ENCODE measurements at regions not wholly inside any gene's neighbourhood (a gene's known extent, or its start where the extent isn't known, plus 50 kb on each side); places are given as distances from the start of the nearest gene placed in this dataset.

- DNase-seq (ENCODE audit: low read depth): no peak
- TF ChIP-seq CTCF (IDR thresholded peaks at IDR 0.05; ENCODE audit: low read depth, low read length) (no peak), MYC (IDR thresholded peaks at IDR 0.05; ENCODE audit: low read depth, low read length) (no peak), MAX (IDR thresholded peaks at IDR 0.05; ENCODE audit: low read depth, low read length) (no peak), POLR2A (IDR thresholded peaks at IDR 0.05; ENCODE audit: extremely low read depth, insufficient read length) (no peak)
- no peak overlapping the region for H3K4me3 ChIP-seq (ENCODE audit: low read depth, low read length)
Measured at GRCh38 chr4:42326040-42326439, 71.2 kb upstream of the SHISA3 start.

GRCh38 chr4:42326524-42326923 is 70.8 kb upstream of the SHISA3 start:
- DNase-seq (ENCODE audit: low read depth): no peak
- no peak for TF ChIP-seq POLR2A (IDR thresholded peaks at IDR 0.05; ENCODE audit: extremely low read depth, insufficient read length)
- TF ChIP-seq CTCF (IDR thresholded peaks at IDR 0.05; ENCODE audit: low read depth, low read length): no peak
- no peak for TF ChIP-seq MAX (IDR thresholded peaks at IDR 0.05; ENCODE audit: low read depth, low read length)
- TF ChIP-seq MYC (IDR thresholded peaks at IDR 0.05; ENCODE audit: low read depth, low read length): no peak
- H3K4me3 ChIP-seq (ENCODE audit: low read depth, low read length): no peak overlapping the region

GRCh38 chr4:42327323-42327722 is 70.0 kb upstream of the SHISA3 start:
- no peak overlapping the region for H3K4me3 ChIP-seq (ENCODE audit: low read depth, low read length)
- DNase-seq (ENCODE audit: low read depth): no peak
- TF ChIP-seq CTCF (IDR thresholded peaks at IDR 0.05; ENCODE audit: low read depth, low read length) (no peak), MAX (IDR thresholded peaks at IDR 0.05; ENCODE audit: low read depth, low read length) (no peak), MYC (IDR thresholded peaks at IDR 0.05; ENCODE audit: low read depth, low read length) (no peak), POLR2A (IDR thresholded peaks at IDR 0.05; ENCODE audit: extremely low read depth, insufficient read length) (no peak)

GRCh38 chr4:42328978-42329377 is 68.3 kb upstream of the SHISA3 start:
- no peak for DNase-seq (ENCODE audit: low read depth)
- no peak for TF ChIP-seq MAX (IDR thresholded peaks at IDR 0.05; ENCODE audit: low read depth, low read length)
- no peak for TF ChIP-seq CTCF (IDR thresholded peaks at IDR 0.05; ENCODE audit: low read depth, low read length)
- TF ChIP-seq MYC (IDR thresholded peaks at IDR 0.05; ENCODE audit: low read depth, low read length): no peak
- no peak for TF ChIP-seq POLR2A (IDR thresholded peaks at IDR 0.05; ENCODE audit: extremely low read depth, insufficient read length)
- no peak overlapping the region for H3K4me3 ChIP-seq (ENCODE audit: low read depth, low read length)

GRCh38 chr4:42329421-42329820 is 67.9 kb upstream of the SHISA3 start:
- H3K4me3 ChIP-seq (ENCODE audit: low read depth, low read length): no peak overlapping the region
- DNase-seq (ENCODE audit: low read depth): no peak
- no peak for TF ChIP-seq POLR2A (IDR thresholded peaks at IDR 0.05; ENCODE audit: extremely low read depth, insufficient read length)
- no peak for TF ChIP-seq MYC (IDR thresholded peaks at IDR 0.05; ENCODE audit: low read depth, low read length)
- no peak for TF ChIP-seq MAX (IDR thresholded peaks at IDR 0.05; ENCODE audit: low read depth, low read length)
- no peak for TF ChIP-seq CTCF (IDR thresholded peaks at IDR 0.05; ENCODE audit: low read depth, low read length)
